Activated B cell treated with CpG ODN at 0.5 μM for 24 hours (primary cell): ENCODE measurements at regions not wholly inside any gene's neighbourhood (a gene's known extent, or its start where the extent isn't known, plus 50 kb on each side); places are given as distances from the start of the nearest gene placed in this dataset.

Experiments used
- ATAC-seq: fragments of 200-7000 bp; cut with Tn5 transposase; one replicate; pipeline ENCODE4 v1.10.0; 2021; ENCODE audit warnings: low read depth, mild to moderate bottlenecking, moderate library complexity
- CTCF ChIA-PET: fragments of 350-600 bp; sonication (Branson Sonifier 250); formaldehyde crosslinking; loops from one replicate; lab custom pipeline; 2021; ENCODE audit warnings: antibody characterized with exemption; lab: Charles Lee
- POLR2A ChIA-PET: fragments of 350-600 bp; sonication (Branson Sonifier 250); formaldehyde crosslinking; loops from one replicate; lab custom pipeline; 2021; ENCODE audit warnings: antibody characterized with exemption; lab: Charles Lee
- DNase-seq: peaks from one replicate; pipeline ENCODE4 v3.0.0; 2022
- H3K27ac Mint-ChIP-seq: one replicate; pipeline ENCODE4 v1.8.0; 2020; ENCODE audit warnings: mixed read lengths
- H3K27me3 Mint-ChIP-seq: one replicate; pipeline ENCODE4 v1.8.0; 2021; ENCODE audit warnings: mixed read lengths
- H3K36me3 Mint-ChIP-seq: one replicate; pipeline ENCODE4 v1.8.0; 2021; ENCODE audit warnings: low read depth, mixed read lengths
- H3K4me1 Mint-ChIP-seq: one replicate; pipeline ENCODE4 v1.8.0; 2021; ENCODE audit warnings: mixed read lengths
- H3K4me3 Mint-ChIP-seq: one replicate; pipeline ENCODE4 v1.8.0; 2020; ENCODE audit warnings: mild to moderate bottlenecking, mixed read lengths
- H3K9me3 Mint-ChIP-seq: one replicate; pipeline ENCODE4 v1.8.0; 2020; ENCODE audit warnings: mixed read lengths
- CTCF ChIP-seq: fragments of 200-600 bp; IDR thresholded peaks from one replicate; pipeline ENCODE4 v1.8.0; 2022; ENCODE audit warnings: antibody characterized with exemption, mild to moderate bottlenecking
- intact Hi-C: fragments of 100-400 bp; cut with micrococcal nuclease; formaldehyde crosslinking; loops from one replicate; pipeline ENCODE4 v1.15.1; 2024

DNA sequence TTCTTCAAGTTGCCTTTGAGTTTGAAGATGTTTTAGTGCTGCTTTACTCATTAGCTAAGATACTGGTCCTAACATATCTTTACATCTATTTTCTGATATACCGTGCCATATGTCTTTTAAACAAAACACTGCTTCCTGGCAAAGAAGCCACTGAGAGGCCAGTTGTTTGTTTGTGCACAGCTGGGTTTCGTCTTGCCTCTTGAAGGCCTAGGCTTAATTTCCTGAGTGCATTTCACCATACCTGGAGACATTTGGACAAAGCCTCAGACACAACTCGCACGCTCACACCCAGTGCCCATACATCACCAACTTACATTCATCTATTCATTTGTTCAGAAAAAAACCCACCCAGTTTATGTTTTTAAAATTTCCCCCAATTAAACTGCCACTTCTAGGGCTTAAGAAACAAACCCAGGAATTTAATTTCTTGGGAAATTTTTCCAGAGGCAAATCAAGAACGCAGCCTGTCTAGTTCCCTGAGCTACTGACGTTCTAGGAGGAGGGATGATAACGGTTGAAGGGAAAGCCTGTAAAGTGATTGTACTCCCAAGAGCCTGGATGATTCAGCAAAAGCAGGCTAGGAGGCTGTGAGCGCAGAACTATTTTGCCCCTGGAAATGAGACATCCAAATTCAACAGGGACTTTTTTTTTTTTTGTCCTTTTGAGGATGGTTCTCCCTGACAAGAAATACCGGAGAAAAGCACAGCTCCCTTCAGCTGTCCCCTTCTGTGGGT is 77.7 kb downstream of the OLIG3 start:
- H3K4me3 Mint-ChIP-seq = no peak overlapping the region

GRCh38 chr6:137415834-137416190 is 78.4 kb downstream of the OLIG3 start:
- intact Hi-C loops = loop anchor here (1.0 to 5.0 kb wide), 9 partner anchors 15 to 449 kb away; no protein-coding TSS in a partner anchor
- Mint-ChIP-seq H3K27ac (no peak overlapping the region), H3K36me3 (no peaks in the 10 kb centered on the region), H3K4me3 (peak overlapping the region; percentile 84), H3K9me3 (no peaks in the 10 kb centered on the region), H3K4me1 (peaks cover 11% of the 10 kb centered on the region), H3K27me3 (peaks cover 2% of the 10 kb centered on the region)
- ATAC-seq (no peak), DNase-seq (no peak)
- POLR2A ChIA-PET = interaction anchor here (0.5 kb wide), 1 partner anchor 634 kb away, joined by 5 read pairs; no protein-coding TSS in a partner anchor
- CTCF ChIA-PET = interaction anchor here (0.7 to 2.6 kb wide), 15 partner anchors 10 to 338 kb away, joined by 3 to 26 read pairs (median 4); no protein-coding TSS in a partner anchor
- TF ChIP-seq CTCF = no peak

More for the DNA sequence above, 77.7 kb downstream of the OLIG3 start:
- Mint-ChIP-seq H3K36me3 (no peaks in the 10 kb centered on the region), H3K27me3 (peaks cover 2% of the 10 kb centered on the region), H3K27ac (no peak overlapping the region), H3K4me1 (peaks cover 11% of the 10 kb centered on the region), H3K9me3 (no peaks in the 10 kb centered on the region)
- ATAC-seq (no peak), DNase-seq (no peak)
- CTCF ChIA-PET = interaction anchor here (0.6 to 2.6 kb wide), 9 partner anchors 11 to 339 kb away, joined by 3 to 26 read pairs (median 4); no protein-coding TSS in a partner anchor
- POLR2A ChIA-PET = interaction anchor here (0.6 kb wide), 1 partner anchor 69 kb away, joined by 3 read pairs; no protein-coding TSS in a partner anchor
- no peak for TF ChIP-seq CTCF
- intact Hi-C loops = loop anchor here (5.0 kb wide), 1 partner anchor 449 kb away; no protein-coding TSS in a partner anchor

DNA sequence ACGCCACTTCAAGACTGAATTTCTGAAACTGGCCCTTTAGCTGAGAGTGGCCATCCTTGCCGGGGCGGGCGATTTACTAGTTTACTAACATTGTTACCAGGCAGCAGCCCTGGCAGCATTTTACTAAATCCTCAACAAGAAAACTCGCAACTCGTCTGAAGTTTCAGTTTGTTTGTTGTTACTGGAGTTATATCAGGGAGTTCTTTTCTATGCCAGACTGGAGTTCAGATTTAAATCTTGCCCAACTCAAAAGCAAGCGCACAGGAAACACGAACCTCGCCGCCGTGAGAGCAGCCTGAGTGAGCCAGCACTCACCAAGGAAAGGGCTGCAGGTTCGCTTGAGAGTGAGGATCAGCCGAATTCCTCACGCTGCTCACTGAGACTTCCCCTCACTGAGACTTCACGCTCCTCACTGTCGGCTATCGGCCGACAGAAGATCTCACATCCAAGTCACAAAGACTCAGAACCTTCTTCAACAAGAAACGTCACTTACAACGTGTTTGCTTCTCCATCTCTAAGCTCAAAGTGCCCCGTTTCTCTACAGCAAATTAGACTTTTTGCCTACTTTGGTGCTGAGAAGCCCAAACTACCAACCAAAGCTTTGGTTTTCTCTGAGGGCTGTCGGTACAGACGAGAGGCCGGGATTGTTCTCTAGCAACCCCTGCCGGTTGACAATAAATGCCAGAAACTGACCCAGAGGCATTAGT is 78.9 kb downstream of the OLIG3 start:
- CTCF ChIA-PET = interaction anchor here (0.6 to 2.6 kb wide), 17 partner anchors 10 to 338 kb away, joined by 3 to 26 read pairs (median 4); no protein-coding TSS in a partner anchor

GRCh38 chr6:137414599-137414998 is 79.6 kb downstream of the OLIG3 start:
- peaks cover 11% of the 10 kb centered on the region for H3K4me1 Mint-ChIP-seq
- intact Hi-C loops = loop anchor here (2.0 kb wide), 1 partner anchor 74 kb away; no protein-coding TSS in a partner anchor
- ATAC-seq (no peak), DNase-seq (no peak)
- ChIA-PET POLR2A (interaction anchor here (0.7 kb wide), 1 partner anchor 15 kb away, joined by 4 read pairs; no protein-coding TSS in a partner anchor), CTCF (interaction anchor here (0.9 to 2.6 kb wide), 5 partner anchors 17 to 320 kb away, joined by 3 to 26 read pairs (median 5); no protein-coding TSS in a partner anchor)
- TF ChIP-seq CTCF = no peak
- H3K9me3 Mint-ChIP-seq = no peaks in the 10 kb centered on the region
- H3K36me3 Mint-ChIP-seq = no peaks in the 10 kb centered on the region
- peak overlapping the region; percentile 84 for H3K4me3 Mint-ChIP-seq
- peaks cover 2% of the 10 kb centered on the region for H3K27me3 Mint-ChIP-seq
- no peak overlapping the region for H3K27ac Mint-ChIP-seq

More for the DNA sequence above, 78.9 kb downstream of the OLIG3 start:
- H3K9me3 Mint-ChIP-seq = no peaks in the 10 kb centered on the region
- peak; percentile 93 for ATAC-seq
- intact Hi-C loops = loop anchor here (1.0 to 5.0 kb wide), 9 partner anchors 16 to 448 kb away; no protein-coding TSS in a partner anchor
- no peaks in the 10 kb centered on the region for H3K36me3 Mint-ChIP-seq
- POLR2A ChIA-PET = interaction anchor here (0.5 to 0.7 kb wide), 3 partner anchors 15 to 633 kb away, joined by 4 to 12 read pairs (median 5); no protein-coding TSS in a partner anchor
- H3K4me1 Mint-ChIP-seq = peaks cover 11% of the 10 kb centered on the region
- peaks cover 2% of the 10 kb centered on the region for H3K27me3 Mint-ChIP-seq
- H3K4me3 Mint-ChIP-seq = peak overlapping the region; percentile 84
- H3K27ac Mint-ChIP-seq = peak overlapping the region; percentile 61
- peak; percentile 27 for DNase-seq
- TF ChIP-seq CTCF = no peak
